Keratinocyte (primary cell): ENCODE measurements at regions not wholly inside any gene's neighbourhood (a gene's known extent, or its start where the extent isn't known, plus 50 kb on each side); places are given as distances from the start of the nearest gene placed in this dataset.

Experiments
- EZH2 ChIP-seq: IDR thresholded peaks from one replicate; pipeline ENCODE4 v1.6.1; 2012; ENCODE audit warnings: inconsistent platforms, mild to moderate bottlenecking, low read length, moderate library complexity
- TF ChIP-seq, protein P1 (sequence below), 3 experiments: IDR thresholded peaks in 1 of 3; conservative IDR thresholded peaks in 1 of 3; optimal IDR thresholded peaks in 1 of 3; 2 replicates in 2 of 3; 3 replicates in 1 of 3; pipeline versions ENCODE3 to v1.5.1; 2011; ENCODE audit warnings: low read length in 3 of 3, mild to moderate bottlenecking in 3 of 3, moderate library complexity in 2 of 3, control low read depth in 1 of 3, inconsistent platforms in 1 of 3; ENCODE audit not compliant: insufficient read depth in 2 of 3; ENCODE audit errors: extremely low read depth in 1 of 3

DNA sequence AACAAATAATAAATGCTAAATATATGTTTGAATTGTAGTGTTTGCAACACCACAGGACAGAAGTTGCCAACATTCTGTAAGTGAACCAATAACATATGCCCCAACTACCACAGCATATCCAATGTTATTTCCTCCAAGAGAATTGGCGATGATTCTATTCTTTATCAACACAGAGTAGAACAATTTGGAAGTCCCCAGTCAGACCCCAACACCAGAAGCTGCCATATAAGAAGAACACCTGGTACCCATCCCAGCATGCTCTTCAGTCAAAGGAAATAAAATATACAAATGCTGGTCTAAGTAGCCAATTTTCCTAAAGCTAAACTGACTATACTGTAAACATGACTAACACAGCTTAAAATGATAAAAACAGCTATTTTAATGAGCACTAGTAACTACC is 145.7 kb downstream of the KLF12 start:
- TF ChIP-seq, protein P1, sequence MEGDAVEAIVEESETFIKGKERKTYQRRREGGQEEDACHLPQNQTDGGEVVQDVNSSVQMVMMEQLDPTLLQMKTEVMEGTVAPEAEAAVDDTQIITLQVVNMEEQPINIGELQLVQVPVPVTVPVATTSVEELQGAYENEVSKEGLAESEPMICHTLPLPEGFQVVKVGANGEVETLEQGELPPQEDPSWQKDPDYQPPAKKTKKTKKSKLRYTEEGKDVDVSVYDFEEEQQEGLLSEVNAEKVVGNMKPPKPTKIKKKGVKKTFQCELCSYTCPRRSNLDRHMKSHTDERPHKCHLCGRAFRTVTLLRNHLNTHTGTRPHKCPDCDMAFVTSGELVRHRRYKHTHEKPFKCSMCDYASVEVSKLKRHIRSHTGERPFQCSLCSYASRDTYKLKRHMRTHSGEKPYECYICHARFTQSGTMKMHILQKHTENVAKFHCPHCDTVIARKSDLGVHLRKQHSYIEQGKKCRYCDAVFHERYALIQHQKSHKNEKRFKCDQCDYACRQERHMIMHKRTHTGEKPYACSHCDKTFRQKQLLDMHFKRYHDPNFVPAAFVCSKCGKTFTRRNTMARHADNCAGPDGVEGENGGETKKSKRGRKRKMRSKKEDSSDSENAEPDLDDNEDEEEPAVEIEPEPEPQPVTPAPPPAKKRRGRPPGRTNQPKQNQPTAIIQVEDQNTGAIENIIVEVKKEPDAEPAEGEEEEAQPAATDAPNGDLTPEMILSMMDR (optimal IDR thresholded peaks at IDR 0.05 in 1 of 3, IDR thresholded peaks at IDR 0.05 in 1 of 3, conservative IDR thresholded peaks at IDR 0.05 in 1 of 3; ENCODE audit: extremely low read depth in 1 of 3, insufficient read depth in 2 of 3, low read length in 3 of 3), result no peak
- TF ChIP-seq EZH2, result no peak
